Mesenchymal stem cell (in vitro differentiated cells and primary cell): ENCODE measurements at regions not wholly inside any gene's neighbourhood (a gene's known extent, or its start where the extent isn't known, plus 50 kb on each side); places are given as distances from the start of the nearest gene placed in this dataset.
A peak's percentile ranks its signal among the peaks of the same experiment; 100 is the strongest.

Source experiments
- DNase-seq: peaks from one replicate; pipeline ENCODE4 v3.0.0-alpha.2; 2013
- H2AFZ ChIP-seq: one replicate; pipeline ENCODE4 v1.6.1; 2013; ENCODE audit warnings: low read depth, mild to moderate bottlenecking, control low read depth, inconsistent platforms, low read length, moderate library complexity
- H2AK5ac ChIP-seq: 2 replicates; pipeline ENCODE4 v1.6.1; 2013; ENCODE audit warnings: low read length, moderate library complexity, mild to moderate bottlenecking, inconsistent platforms; ENCODE audit not compliant: severe bottlenecking
- H2BK120ac ChIP-seq: one replicate; pipeline ENCODE4 v1.6.1; 2013; ENCODE audit warnings: low read depth, mild to moderate bottlenecking, inconsistent platforms, low read length, moderate library complexity
- H2BK12ac ChIP-seq, 2 experiments: one replicate each; pipeline ENCODE4 v1.6.1; 2013; ENCODE audit warnings: inconsistent platforms in 2 of 2, low read length in 2 of 2, mild to moderate bottlenecking in 2 of 2, moderate library complexity in 2 of 2, control low read depth in 1 of 2
- H2BK15ac ChIP-seq: one replicate; pipeline ENCODE4 v1.6.1; 2013; ENCODE audit warnings: mild to moderate bottlenecking, low read depth, inconsistent platforms; ENCODE audit not compliant: poor library complexity, severe bottlenecking
- H2BK5ac ChIP-seq: 2 replicates; pipeline ENCODE4 v1.6.1; 2013; ENCODE audit warnings: low read depth, mild to moderate bottlenecking, low read length, control low read depth, inconsistent platforms; ENCODE audit not compliant: poor library complexity, severe bottlenecking
- H3K14ac ChIP-seq, 2 experiments: one replicate each; pipeline ENCODE4 v1.6.1; 2013; ENCODE audit warnings: inconsistent platforms in 2 of 2, low read length in 2 of 2, control low read depth in 1 of 2, mild to moderate bottlenecking in 1 of 2, moderate library complexity in 1 of 2
- H3K18ac ChIP-seq, 2 experiments: one replicate each; pipeline ENCODE4 v1.6.1; 2013; ENCODE audit warnings: inconsistent platforms in 2 of 2, low read length in 2 of 2, control low read depth in 1 of 2, low read depth in 1 of 2, mild to moderate bottlenecking in 1 of 2
- H3K23ac ChIP-seq, 2 experiments: one replicate each; pipeline ENCODE4 v1.6.1; 2013; ENCODE audit warnings: inconsistent platforms in 2 of 2, low read length in 2 of 2, mild to moderate bottlenecking in 2 of 2, moderate library complexity in 2 of 2, control low read depth in 1 of 2
- H3K27ac ChIP-seq: 2 replicates; pipeline ENCODE4 v1.5.1; 2013; ENCODE audit warnings: mild to moderate bottlenecking, moderate library complexity, low read length, control low read depth, inconsistent platforms; ENCODE audit not compliant: poor library complexity, severe bottlenecking
- H3K27me3 ChIP-seq, 2 experiments: 2 replicates each; pipeline versions ENCODE4 v1.6.1 to v1.7.0; 2013; ENCODE audit warnings: low read length in 2 of 2, mild to moderate bottlenecking in 2 of 2, moderate library complexity in 2 of 2, control low read depth in 1 of 2, inconsistent platforms in 1 of 2; ENCODE audit not compliant: control insufficient read depth in 1 of 2, insufficient read depth in 1 of 2
- H3K36me3 ChIP-seq, 2 experiments: 2 replicates each; pipeline versions ENCODE4 v1.6.1 to v1.7.0; 2013; ENCODE audit warnings: low read length in 2 of 2, control low read depth in 1 of 2, inconsistent platforms in 1 of 2, low read depth in 1 of 2, mild to moderate bottlenecking in 1 of 2; ENCODE audit not compliant: insufficient read depth in 2 of 2, control insufficient read depth in 1 of 2
- H3K4ac ChIP-seq, 2 experiments: one replicate each; pipeline ENCODE4 v1.6.1; 2013; ENCODE audit warnings: inconsistent platforms in 2 of 2, low read length in 2 of 2, mild to moderate bottlenecking in 2 of 2, moderate library complexity in 2 of 2, control low read depth in 1 of 2, low read depth in 1 of 2
- H3K4me1 ChIP-seq: 2 replicates; pipeline ENCODE4 v1.6.1; 2013; ENCODE audit warnings: low read depth, low read length, control low read depth; ENCODE audit not compliant: control insufficient read depth, insufficient read depth
- H3K4me2 ChIP-seq: 2 replicates; pipeline ENCODE4 v1.6.1; 2013; ENCODE audit warnings: low read length, mild to moderate bottlenecking, inconsistent platforms; ENCODE audit not compliant: poor library complexity, severe bottlenecking
- H3K4me3 ChIP-seq, 2 experiments: 2 replicates each; pipeline versions ENCODE4 v1.5.1 to v1.7.0; 2013; ENCODE audit warnings: low read length in 2 of 2, mild to moderate bottlenecking in 2 of 2, control low read depth in 1 of 2, low read depth in 1 of 2; ENCODE audit not compliant: insufficient read depth in 1 of 2
- H3K79me1 ChIP-seq: replicated peaks from 2 replicates; pipeline ENCODE4 v1.6.1; 2013; ENCODE audit warnings: mild to moderate bottlenecking, control low read depth, low read length, inconsistent platforms; ENCODE audit not compliant: poor library complexity, severe bottlenecking
- H3K9ac ChIP-seq: 2 replicates; pipeline ENCODE4 v1.7.0; 2013; ENCODE audit warnings: mild to moderate bottlenecking, low read length, moderate library complexity
- H3K9me3 ChIP-seq: 2 replicates; pipeline ENCODE4 v1.7.0; 2013; ENCODE audit warnings: mild to moderate bottlenecking, low read length; ENCODE audit not compliant: control insufficient read depth
- H4K8ac ChIP-seq: one replicate; pipeline ENCODE4 v1.6.1; 2013; ENCODE audit warnings: inconsistent platforms, mild to moderate bottlenecking, low read length, moderate library complexity
- H4K91ac ChIP-seq: one replicate; pipeline ENCODE4 v1.6.1; 2013; ENCODE audit warnings: mild to moderate bottlenecking, low read length, inconsistent platforms
- WGBS: methylation state at CpG from one replicate; pipeline ENCODE4 v1.1.7; 2013; ENCODE audit warnings: mixed read lengths; 5-methylcytosine and 5-hydroxymethylcytosine counted together

DNA sequence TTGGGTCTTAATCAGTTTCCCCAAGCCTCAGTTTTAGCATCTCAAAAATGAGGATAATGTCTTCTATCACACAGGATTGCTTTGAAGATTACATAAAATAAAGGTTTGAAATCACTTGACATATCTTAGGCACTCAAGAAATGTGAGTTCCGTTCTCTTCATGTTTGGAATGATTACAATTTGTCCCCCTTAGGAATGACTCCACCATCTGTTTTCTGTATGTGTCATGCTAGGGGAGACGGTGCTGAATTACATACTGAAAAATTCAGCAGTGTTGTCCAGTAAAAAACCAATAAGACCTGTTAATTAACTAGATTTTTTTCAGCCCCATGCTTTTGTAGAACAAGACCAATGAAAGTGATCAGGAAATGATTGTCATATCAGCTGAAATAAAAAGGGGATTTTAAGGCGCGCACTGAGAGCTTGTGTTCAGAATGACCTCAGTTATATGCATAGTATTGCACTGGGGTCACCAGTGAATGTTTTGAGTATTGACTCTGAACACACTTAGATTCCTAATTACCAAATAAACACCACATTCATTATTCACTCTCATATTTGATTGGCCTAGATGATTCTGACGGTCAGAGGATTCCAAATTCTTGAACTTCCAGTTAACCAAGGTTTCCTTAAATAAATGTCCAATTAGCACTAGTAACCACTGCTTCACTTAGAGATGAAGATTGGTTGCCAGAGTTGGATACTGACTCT is 114.5 kb upstream of the KCNK2 start:
- Histone ChIP-seq H4K91ac (no peak overlapping the region), H3K9me3 (no peaks in the 10 kb centered on the region), H2BK12ac (no peak overlapping the region), H3K14ac (no peak overlapping the region), H3K79me1 (no peaks in the 10 kb centered on the region), H2BK120ac (no peak overlapping the region), H3K4ac (no peak overlapping the region), H3K36me3 (no peaks in the 10 kb centered on the region), H3K9ac (no peak overlapping the region), H2BK5ac (no peak overlapping the region), H3K18ac (no peak overlapping the region), H4K8ac (no peak overlapping the region), H3K4me3 (peak overlapping the region in 1 of 2 experiments; percentile 54), H2BK15ac (no peak overlapping the region), H3K27me3 (no peaks in the 10 kb centered on the region), H2AFZ (no peak overlapping the region), H2AK5ac (no peak overlapping the region), H3K4me1 (no peaks in the 10 kb centered on the region), H3K4me2 (no peak overlapping the region), H3K27ac (no peak overlapping the region), H3K23ac (no peak overlapping the region)
- peak; percentile 36 for DNase-seq
- 58% methylated on average over 2 of the region's 5 CpGs for whole genome bisulfite sequencing

DNA sequence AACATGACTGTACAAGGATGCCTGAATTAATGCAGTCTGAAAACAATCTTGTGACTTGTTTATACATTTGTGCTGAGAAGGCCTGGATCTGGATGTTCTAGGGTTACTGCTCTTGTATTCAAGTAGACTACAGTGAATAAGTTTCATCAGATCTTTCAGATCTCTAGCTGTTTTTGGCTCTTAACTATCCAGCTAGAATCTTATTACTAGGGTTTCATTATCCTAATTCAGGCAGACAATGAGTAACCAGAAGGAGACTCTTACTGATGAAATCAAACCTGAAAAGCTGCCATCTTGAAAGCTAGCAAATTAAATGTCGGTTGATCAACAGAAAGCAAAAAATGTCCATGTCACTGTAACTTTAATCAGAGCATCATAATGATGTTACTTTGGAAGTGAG is 112.5 kb upstream of the KCNK2 start:
- DNase-seq: no peak
- no peaks in the 10 kb centered on the region for H3K4me1 ChIP-seq
- H4K8ac ChIP-seq: no peak overlapping the region
- H3K4me2 ChIP-seq: no peak overlapping the region
- H3K36me3 ChIP-seq: no peaks in the 10 kb centered on the region
- H2BK15ac ChIP-seq: no peak overlapping the region
- no peak overlapping the region for H3K4me3 ChIP-seq
- H3K79me1 ChIP-seq: no peaks in the 10 kb centered on the region
- H3K4ac ChIP-seq: no peak overlapping the region
- H4K91ac ChIP-seq: no peak overlapping the region
- no peak overlapping the region for H2AK5ac ChIP-seq
- no peaks in the 10 kb centered on the region for H3K27me3 ChIP-seq
- H3K9me3 ChIP-seq: no peaks in the 10 kb centered on the region
- H2BK120ac ChIP-seq: no peak overlapping the region
- no peak overlapping the region for H3K23ac ChIP-seq
- H2AFZ ChIP-seq: no peak overlapping the region
- no peak overlapping the region for H2BK12ac ChIP-seq
- H2BK5ac ChIP-seq: no peak overlapping the region
- no CpG with 5 or more reads among the region's 1 CpG for WGBS
- no peak overlapping the region for H3K18ac ChIP-seq
- peak overlapping the region; percentile 52 for H3K9ac ChIP-seq
- no peak overlapping the region for H3K14ac ChIP-seq
- no peak overlapping the region for H3K27ac ChIP-seq

- Histone ChIP-seq H3K18ac (peak overlapping the region in 1 of 2 experiments; percentile 57), H2AFZ (no peak overlapping the region), H2BK12ac (no peak overlapping the region), H3K14ac (no peak overlapping the region), H2BK120ac (no peak overlapping the region), H4K91ac (no peak overlapping the region), H2BK15ac (no peak overlapping the region), H3K4me1 (no peaks in the 10 kb centered on the region), H3K36me3 (no peaks in the 10 kb centered on the region), H2AK5ac (no peak overlapping the region), H3K4me2 (no peak overlapping the region), H3K27me3 (no peaks in the 10 kb centered on the region), H3K4ac (no peak overlapping the region), H3K79me1 (no peaks in the 10 kb centered on the region), H3K4me3 (no peak overlapping the region), H2BK5ac (no peak overlapping the region), H3K27ac (no peak overlapping the region), H3K9me3 (no peaks in the 10 kb centered on the region), H4K8ac (no peak overlapping the region), H3K9ac (peak overlapping the region; percentile 18), H3K23ac (no peak overlapping the region)
- DNase-seq: no peak
- 65% methylated on average over 2 of the region's 2 CpGs for WGBS
Measured at GRCh38 chr1:214971071-214971470, 111.5 kb upstream of the KCNK2 start.

DNA sequence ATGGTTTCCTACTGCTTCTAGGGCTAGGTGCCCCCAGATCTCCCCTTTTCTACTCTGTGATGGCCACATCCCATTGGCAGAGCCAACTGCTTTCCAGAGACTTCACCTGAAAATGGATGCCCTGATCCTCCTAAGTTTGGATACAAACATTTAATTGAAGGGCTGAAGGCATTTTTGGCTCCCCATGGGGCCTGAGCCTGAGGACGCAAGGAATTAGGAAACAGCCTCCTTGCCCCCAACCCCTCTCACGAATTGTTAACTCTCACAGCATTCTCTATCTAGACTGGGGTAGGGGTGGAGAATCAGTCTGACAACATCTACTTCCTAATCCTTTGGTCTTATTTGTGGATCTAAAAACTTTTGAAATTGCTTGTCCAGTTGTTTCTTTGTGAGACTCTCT is 108.5 kb upstream of the KCNK2 start:
- Histone ChIP-seq H3K4me1 (no peaks in the 10 kb centered on the region), H2BK120ac (no peak overlapping the region), H3K9ac (no peak overlapping the region), H3K14ac (no peak overlapping the region), H4K8ac (no peak overlapping the region), H3K23ac (no peak overlapping the region), H3K4me2 (no peak overlapping the region), H2BK12ac (no peak overlapping the region), H3K4me3 (no peak overlapping the region), H3K36me3 (no peaks in the 10 kb centered on the region), H3K18ac (no peak overlapping the region), H3K27ac (no peak overlapping the region), H3K79me1 (no peaks in the 10 kb centered on the region), H3K27me3 (no peaks in the 10 kb centered on the region), H3K9me3 (no peaks in the 10 kb centered on the region), H2AK5ac (no peak overlapping the region), H2AFZ (no peak overlapping the region), H3K4ac (no peak overlapping the region), H2BK15ac (no peak overlapping the region), H4K91ac (no peak overlapping the region), H2BK5ac (no peak overlapping the region)
- DNase-seq: no peak
- 90% methylated on average over 2 of the region's 2 CpGs for WGBS
